CD14-positive monocyte (primary cell): ENCODE measurements at regions not wholly inside any gene's neighbourhood (a gene's known extent, or its start where the extent isn't known, plus 50 kb on each side); places are given as distances from the start of the nearest gene placed in this dataset.

Source experiments
- DNase-seq, 3 donors: peaks; one replicate each; pipeline ENCODE4 v3.0.0-alpha.2; 2011 to 2022
- H2AFZ ChIP-seq: 2 replicates; pipeline ENCODE4 v1.6.0; 2012; ENCODE audit warnings: mild to moderate bottlenecking, low read depth, low read length, inconsistent platforms; ENCODE audit not compliant: insufficient read depth, poor library complexity, severe bottlenecking
- H3K27ac ChIP-seq, 2 donors: 1 replicate in 1 of 2; 2 replicates in 1 of 2; pipeline ENCODE4 v1.5.1; 2012 to 2013; ENCODE audit warnings: low read length in 2 of 2, control low read depth in 1 of 2, inconsistent platforms in 1 of 2, low read depth in 1 of 2, mild to moderate bottlenecking in 1 of 2
- H3K27me3 ChIP-seq, 2 donors: one replicate each; pipeline versions ENCODE4 v1.6.0 to v1.6.1; 2011 to 2013; ENCODE audit warnings: low read length in 2 of 2; ENCODE audit not compliant: control insufficient read depth in 2 of 2, insufficient read depth in 2 of 2
- H3K36me3 ChIP-seq, 2 donors: replicated peaks in 1 of 2; 1 replicate in 1 of 2; 2 replicates in 1 of 2; pipeline versions ENCODE4 v1.5.1 to v1.6.1; 2012 to 2013; ENCODE audit warnings: low read length in 2 of 2, control low read depth in 1 of 2, inconsistent platforms in 1 of 2, mild to moderate bottlenecking in 1 of 2; ENCODE audit not compliant: insufficient read depth in 2 of 2, control insufficient read depth in 1 of 2
- H3K4me1 ChIP-seq, 2 donors: 1 replicate in 1 of 2; 2 replicates in 1 of 2; pipeline versions ENCODE4 v1.5.1 to v1.6.1; 2012 to 2013; ENCODE audit warnings: low read length in 2 of 2, control low read depth in 1 of 2, inconsistent platforms in 1 of 2, mild to moderate bottlenecking in 1 of 2, moderate library complexity in 1 of 2; ENCODE audit not compliant: insufficient read depth in 2 of 2, control insufficient read depth in 1 of 2
- H3K4me2 ChIP-seq: replicated peaks from 2 replicates; pipeline ENCODE3; 2012; ENCODE audit warnings: low read length, moderate library complexity, mild to moderate bottlenecking; ENCODE audit not compliant: poor library complexity, severe bottlenecking; ENCODE audit errors: extremely low read depth
- H3K4me3 ChIP-seq, 3 experiments: fragments of 200-600 bp in 1 of 3; sonication (generic) in 1 of 3; replicated peaks in 1 of 3; 1 replicate in 2 of 3; 2 replicates in 1 of 3; pipeline ENCODE4 v1.5.1; 2011 to 2013; ENCODE audit warnings: low read length in 3 of 3, mild to moderate bottlenecking in 3 of 3, control low read depth in 2 of 3, low read depth in 2 of 3, inconsistent platforms in 1 of 3, moderate library complexity in 1 of 3
- H3K79me2 ChIP-seq: 2 replicates; pipeline ENCODE4 v1.6.0; 2012; ENCODE audit warnings: mild to moderate bottlenecking, control low read depth, inconsistent platforms, low read length, moderate library complexity; ENCODE audit not compliant: insufficient read depth
- H3K9ac ChIP-seq: 2 replicates; pipeline ENCODE4 v1.6.0; 2017; ENCODE audit warnings: low read length, mild to moderate bottlenecking; ENCODE audit not compliant: insufficient read depth, poor library complexity, severe bottlenecking
- H3K9me3 ChIP-seq, 2 donors: replicated peaks in 1 of 2; 1 replicate in 1 of 2; 2 replicates in 1 of 2; pipeline versions ENCODE4 v1.5.1 to v1.6.1; 2012 to 2013; ENCODE audit warnings: low read length in 2 of 2, control low read depth in 1 of 2; ENCODE audit not compliant: control insufficient read depth in 1 of 2, insufficient read depth in 1 of 2
- H4K20me1 ChIP-seq: 2 replicates; pipeline ENCODE4 v1.6.0; 2012; ENCODE audit warnings: mild to moderate bottlenecking, low read length, control low read depth, moderate library complexity; ENCODE audit not compliant: insufficient read depth
- H3K27ac Mint-ChIP-seq, 7 donors: one replicate each; pipeline ENCODE4 v1.8.0; 2020; ENCODE audit warnings: mild to moderate bottlenecking in 7 of 7, mixed read lengths in 7 of 7, moderate library complexity in 6 of 7, inconsistent platforms in 2 of 7
- H3K27me3 Mint-ChIP-seq, 3 donors: one replicate each; pipeline ENCODE4 v1.8.0; 2021 to 2022; ENCODE audit warnings: low read depth in 3 of 3, mild to moderate bottlenecking in 3 of 3, mixed read lengths in 3 of 3, moderate library complexity in 3 of 3, inconsistent platforms in 1 of 3
- H3K36me3 Mint-ChIP-seq, 2 donors: one replicate each; pipeline ENCODE4 v1.8.0; 2020; ENCODE audit warnings: mixed read lengths in 2 of 2, inconsistent platforms in 1 of 2, mild to moderate bottlenecking in 1 of 2
- H3K4me1 Mint-ChIP-seq: one replicate; pipeline ENCODE4 v1.8.0; 2020; ENCODE audit warnings: mild to moderate bottlenecking, mixed read lengths
- H3K4me3 Mint-ChIP-seq, 2 donors: one replicate each; pipeline ENCODE4 v1.8.0; 2020; ENCODE audit warnings: mild to moderate bottlenecking in 2 of 2, mixed read lengths in 2 of 2, moderate library complexity in 1 of 2
- H3K9me3 Mint-ChIP-seq, 7 donors: one replicate each; pipeline ENCODE4 v1.8.0; 2020 to 2022; ENCODE audit warnings: mixed read lengths in 7 of 7, mild to moderate bottlenecking in 6 of 7, moderate library complexity in 6 of 7, inconsistent platforms in 2 of 7
- WGBS: methylation state at CpG from one replicate; pipeline ENCODE4 v1.1.5; 2013; ENCODE audit warnings: missing lambda C conversion rate; ENCODE audit not compliant: insufficient coverage; 5-methylcytosine and 5-hydroxymethylcytosine counted together
- intact Hi-C, 2 donors: fragments of 100-400 bp; cut with micrococcal nuclease; formaldehyde crosslinking; loops; one replicate each; pipeline versions ENCODE4 v1.15.0 to v1.15.1; 2023
- TF ChIP-seq, protein P1 (sequence below): fragments of 200-600 bp; IDR thresholded peaks from one replicate; pipeline ENCODE4 v1.8.0; 2022; ENCODE audit warnings: antibody characterized with exemption, mild to moderate bottlenecking

DNA sequence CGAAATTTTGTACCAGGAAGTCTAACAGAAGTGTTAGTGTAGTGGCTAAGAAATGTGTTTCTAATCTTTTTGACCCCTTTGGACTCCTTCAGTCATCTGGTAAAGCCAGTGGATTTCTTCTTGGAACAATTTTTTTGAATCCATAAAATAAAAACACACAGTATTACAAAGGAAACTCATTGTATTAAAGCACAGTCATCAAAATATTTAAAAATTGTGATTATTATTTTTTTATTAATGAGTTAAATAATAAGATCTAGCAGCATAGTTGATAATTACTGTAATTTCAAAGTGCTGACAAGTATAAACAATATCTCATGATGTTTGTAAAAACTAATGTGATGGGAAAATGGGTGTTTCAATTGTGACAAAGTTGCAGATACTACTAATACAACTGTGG, 72.2 kb upstream of the LRRC3B start:
- H3K27ac Mint-ChIP-seq, result no peak overlapping the region
- Histone ChIP-seq H4K20me1 (no peaks in the 10 kb centered on the region), H3K9ac (no peak overlapping the region), H3K36me3 (no peaks in the 10 kb centered on the region), H3K27ac (no peak overlapping the region), H3K9me3 (no peaks in the 10 kb centered on the region), H3K4me3 (no peak overlapping the region), H3K27me3 (no peaks in the 10 kb centered on the region), H3K4me1 (no peaks in the 10 kb centered on the region), H2AFZ (no peak overlapping the region), H3K79me2 (no peaks in the 10 kb centered on the region), H3K4me2 (no peak overlapping the region)
- no peaks in the 10 kb centered on the region for H3K27me3 Mint-ChIP-seq
- DNase-seq, result no peak
- H3K4me3 Mint-ChIP-seq, result no peak overlapping the region
- TF ChIP-seq, protein P1, sequence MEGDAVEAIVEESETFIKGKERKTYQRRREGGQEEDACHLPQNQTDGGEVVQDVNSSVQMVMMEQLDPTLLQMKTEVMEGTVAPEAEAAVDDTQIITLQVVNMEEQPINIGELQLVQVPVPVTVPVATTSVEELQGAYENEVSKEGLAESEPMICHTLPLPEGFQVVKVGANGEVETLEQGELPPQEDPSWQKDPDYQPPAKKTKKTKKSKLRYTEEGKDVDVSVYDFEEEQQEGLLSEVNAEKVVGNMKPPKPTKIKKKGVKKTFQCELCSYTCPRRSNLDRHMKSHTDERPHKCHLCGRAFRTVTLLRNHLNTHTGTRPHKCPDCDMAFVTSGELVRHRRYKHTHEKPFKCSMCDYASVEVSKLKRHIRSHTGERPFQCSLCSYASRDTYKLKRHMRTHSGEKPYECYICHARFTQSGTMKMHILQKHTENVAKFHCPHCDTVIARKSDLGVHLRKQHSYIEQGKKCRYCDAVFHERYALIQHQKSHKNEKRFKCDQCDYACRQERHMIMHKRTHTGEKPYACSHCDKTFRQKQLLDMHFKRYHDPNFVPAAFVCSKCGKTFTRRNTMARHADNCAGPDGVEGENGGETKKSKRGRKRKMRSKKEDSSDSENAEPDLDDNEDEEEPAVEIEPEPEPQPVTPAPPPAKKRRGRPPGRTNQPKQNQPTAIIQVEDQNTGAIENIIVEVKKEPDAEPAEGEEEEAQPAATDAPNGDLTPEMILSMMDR, result no peak
- peaks cover 0 to 10% (median 3%) of the 10 kb centered on the region in 7 donors for H3K9me3 Mint-ChIP-seq
- H3K36me3 Mint-ChIP-seq, result no peaks in the 10 kb centered on the region
- intact Hi-C loops, result no loop called here
- WGBS, result no CpG with 5 or more reads among the region's 1 CpG
- H3K4me1 Mint-ChIP-seq, result no peaks in the 10 kb centered on the region

DNA sequence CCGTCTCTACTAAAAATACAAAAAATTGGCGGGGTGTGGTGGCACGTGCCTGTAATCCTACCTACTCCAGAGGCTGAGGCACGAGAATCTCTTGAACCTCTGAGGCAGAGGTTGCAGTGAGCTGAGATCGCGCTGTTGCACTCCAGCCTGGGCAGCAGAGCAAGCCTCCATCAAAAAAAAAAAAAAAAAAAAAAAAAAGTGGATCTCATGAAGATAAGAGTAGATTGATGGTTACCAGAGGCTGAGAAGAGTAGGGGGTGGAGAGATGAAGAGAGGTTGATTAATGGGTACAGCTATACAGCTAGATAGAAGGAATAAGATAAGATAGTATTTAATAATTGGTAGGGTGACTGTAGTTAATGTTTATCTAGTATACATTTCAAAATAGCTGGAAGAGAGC, 65.9 kb upstream of the LRRC3B start:
- Histone ChIP-seq H4K20me1 (no peaks in the 10 kb centered on the region), H3K27me3 (no peaks in the 10 kb centered on the region), H3K4me2 (no peak overlapping the region), H3K27ac (no peak overlapping the region), H3K9me3 (no peaks in the 10 kb centered on the region), H3K36me3 (no peaks in the 10 kb centered on the region), H3K4me1 (no peaks in the 10 kb centered on the region), H3K79me2 (no peaks in the 10 kb centered on the region), H3K4me3 (no peak overlapping the region), H3K9ac (no peak overlapping the region), H2AFZ (no peak overlapping the region)
- H3K9me3 Mint-ChIP-seq, result peaks cover 0 to 6% (median 4%) of the 10 kb centered on the region in 7 donors
- no peaks in the 10 kb centered on the region for H3K4me1 Mint-ChIP-seq
- WGBS, result 84% methylated on average over 4 of the region's 6 CpGs
- TF ChIP-seq, protein P1, result no peak
- no peak for DNase-seq
- intact Hi-C loops, result no loop called here
- no peak overlapping the region for H3K27ac Mint-ChIP-seq
- H3K4me3 Mint-ChIP-seq, result no peak overlapping the region
- H3K36me3 Mint-ChIP-seq, result no peaks in the 10 kb centered on the region
- peaks cover 0 to 3% (median 0%) of the 10 kb centered on the region in 3 donors for H3K27me3 Mint-ChIP-seq
